ENCODE measurements at regions not wholly inside any gene's neighbourhood (a gene's known extent, or its start where the extent isn't known, plus 50 kb on each side); places are given as distances from the start of the nearest gene placed in this dataset.

GRCh38 chr4:54958236-54958635 lies 167.2 kb downstream of the KDR start:
- no peak for TF ChIP-seq POLR2A (IDR thresholded peaks at IDR 0.05; ENCODE audit: low read depth, low read length)
- no peak for TF ChIP-seq CTCF (conservative IDR thresholded peaks at IDR 0.05; ENCODE audit: low read depth, low read length)
- TF ChIP-seq BHLHE40 (IDR thresholded peaks at IDR 0.05; ENCODE audit: low read depth, low read length), result no peak
- TF ChIP-seq SMC3 (IDR thresholded peaks at IDR 0.05; ENCODE audit: low read depth, low read length), result no peak
- no peak for TF ChIP-seq RAD21 (IDR thresholded peaks at IDR 0.05; ENCODE audit: low read length)

Data from IMR-90 (cell line).